ENCODE measurements at regions not wholly inside any gene's neighbourhood (a gene's known extent, or its start where the extent isn't known, plus 50 kb on each side); places are given as distances from the start of the nearest gene placed in this dataset.

DNA sequence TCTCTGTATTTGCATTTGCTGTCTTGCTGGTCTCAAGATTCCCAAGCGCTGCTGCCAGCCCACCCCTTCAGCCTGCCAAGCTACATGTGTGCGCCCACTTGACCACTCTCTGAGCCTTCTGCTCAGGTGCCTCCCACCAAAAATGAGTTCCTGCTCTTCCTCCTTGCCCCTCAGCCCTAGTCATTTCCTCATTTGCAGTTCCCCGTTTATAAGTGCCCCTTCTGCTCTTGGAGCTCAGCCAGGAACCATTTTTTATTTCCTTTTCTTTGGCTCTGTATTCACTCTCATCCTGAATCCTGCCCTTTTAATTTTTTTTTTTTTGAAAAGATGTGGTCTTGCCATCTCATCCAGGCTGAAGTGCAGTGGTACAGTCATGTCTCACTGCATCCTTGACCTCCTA is 406.0 kb upstream of the AMELY start:
- TF ChIP-seq, protein P1, sequence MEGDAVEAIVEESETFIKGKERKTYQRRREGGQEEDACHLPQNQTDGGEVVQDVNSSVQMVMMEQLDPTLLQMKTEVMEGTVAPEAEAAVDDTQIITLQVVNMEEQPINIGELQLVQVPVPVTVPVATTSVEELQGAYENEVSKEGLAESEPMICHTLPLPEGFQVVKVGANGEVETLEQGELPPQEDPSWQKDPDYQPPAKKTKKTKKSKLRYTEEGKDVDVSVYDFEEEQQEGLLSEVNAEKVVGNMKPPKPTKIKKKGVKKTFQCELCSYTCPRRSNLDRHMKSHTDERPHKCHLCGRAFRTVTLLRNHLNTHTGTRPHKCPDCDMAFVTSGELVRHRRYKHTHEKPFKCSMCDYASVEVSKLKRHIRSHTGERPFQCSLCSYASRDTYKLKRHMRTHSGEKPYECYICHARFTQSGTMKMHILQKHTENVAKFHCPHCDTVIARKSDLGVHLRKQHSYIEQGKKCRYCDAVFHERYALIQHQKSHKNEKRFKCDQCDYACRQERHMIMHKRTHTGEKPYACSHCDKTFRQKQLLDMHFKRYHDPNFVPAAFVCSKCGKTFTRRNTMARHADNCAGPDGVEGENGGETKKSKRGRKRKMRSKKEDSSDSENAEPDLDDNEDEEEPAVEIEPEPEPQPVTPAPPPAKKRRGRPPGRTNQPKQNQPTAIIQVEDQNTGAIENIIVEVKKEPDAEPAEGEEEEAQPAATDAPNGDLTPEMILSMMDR (IDR thresholded peaks at IDR 0.05; ENCODE audit: low read depth, low read length, missing control alignments) = no peak

DNA sequence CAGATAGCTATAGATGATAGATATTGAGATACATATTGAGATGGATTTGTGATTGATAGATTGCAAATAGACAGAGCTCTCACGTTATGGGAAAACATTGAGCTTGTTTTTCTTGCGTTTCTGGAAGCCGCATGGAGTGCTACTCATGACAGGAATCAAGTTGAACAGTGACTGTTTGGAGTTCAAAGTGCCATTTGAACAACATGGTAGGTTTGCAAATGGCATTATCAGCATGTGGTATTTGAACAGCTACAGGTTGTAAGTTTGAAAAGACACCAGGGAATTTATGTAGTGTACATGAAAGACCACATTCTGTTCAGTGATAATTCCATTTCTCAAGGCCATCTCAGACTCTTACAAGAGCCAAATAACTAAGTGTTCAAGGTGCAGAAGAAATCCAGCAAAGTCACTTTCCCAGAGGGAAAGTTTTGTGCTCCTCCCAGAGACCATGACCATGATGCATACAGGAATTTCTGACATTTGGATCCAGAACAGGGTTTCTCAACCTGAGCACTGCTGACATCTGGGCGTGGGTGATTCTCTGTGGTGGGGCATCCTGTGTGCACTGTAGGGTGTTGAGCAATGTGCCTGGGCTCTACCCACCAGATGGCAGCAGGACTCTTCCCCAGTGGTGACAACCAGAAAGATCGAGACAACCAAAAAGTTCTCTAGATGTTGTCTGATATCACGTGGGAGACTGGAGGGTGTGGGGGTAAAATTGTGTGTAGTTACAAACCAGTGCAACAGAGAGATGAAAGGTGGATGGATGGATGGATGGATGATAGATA is 399.1 kb upstream of the AMELY start:
- no peak overlapping the region for H3K4me3 ChIP-seq (replicated peaks; ENCODE audit: low read depth, low read length)
- TF ChIP-seq, protein P1 (IDR thresholded peaks at IDR 0.05; ENCODE audit: low read depth, low read length, missing control alignments) = no peak
- no peak for DNase-seq (ENCODE audit: extremely low read depth, low read depth)

More for the DNA sequence above, 406.0 kb upstream of the AMELY start:
- no peak for DNase-seq (ENCODE audit: extremely low read depth, low read depth)
- H3K4me3 ChIP-seq (replicated peaks; ENCODE audit: low read depth, low read length) = no peak overlapping the region

DNA sequence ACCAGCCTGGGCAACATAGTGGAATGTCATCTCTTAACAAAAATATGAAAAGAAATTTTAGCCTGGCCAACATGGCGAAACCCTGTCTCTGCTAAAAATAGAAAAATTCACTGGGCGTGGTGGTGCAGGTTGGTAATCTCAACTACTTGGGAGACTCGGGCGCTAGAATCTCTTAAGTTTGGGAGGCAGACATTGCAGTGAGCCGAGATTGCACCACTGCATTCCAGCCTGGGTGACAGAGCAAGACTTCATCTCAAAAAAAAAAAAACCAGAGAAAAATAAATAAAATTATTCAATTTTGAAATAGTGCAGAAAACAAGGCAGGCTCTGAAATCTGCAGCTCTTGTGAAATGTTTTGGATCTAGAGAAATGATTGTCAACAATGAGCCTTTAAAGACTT is 397.3 kb upstream of the AMELY start:
- TF ChIP-seq, protein P1 (IDR thresholded peaks at IDR 0.05; ENCODE audit: low read depth, low read length, missing control alignments) = no peak
- DNase-seq (ENCODE audit: extremely low read depth, low read depth) = no peak
- H3K4me3 ChIP-seq (replicated peaks; ENCODE audit: low read depth, low read length) = no peak overlapping the region

GRCh38 chrY:7302306-7302705 is 390.8 kb upstream of the AMELY start:
- DNase-seq (ENCODE audit: extremely low read depth, low read depth) = no peak
- H3K4me3 ChIP-seq (replicated peaks; ENCODE audit: low read depth, low read length) = no peak overlapping the region
- TF ChIP-seq, protein P1 (IDR thresholded peaks at IDR 0.05; ENCODE audit: low read depth, low read length, missing control alignments) = no peak

DNA sequence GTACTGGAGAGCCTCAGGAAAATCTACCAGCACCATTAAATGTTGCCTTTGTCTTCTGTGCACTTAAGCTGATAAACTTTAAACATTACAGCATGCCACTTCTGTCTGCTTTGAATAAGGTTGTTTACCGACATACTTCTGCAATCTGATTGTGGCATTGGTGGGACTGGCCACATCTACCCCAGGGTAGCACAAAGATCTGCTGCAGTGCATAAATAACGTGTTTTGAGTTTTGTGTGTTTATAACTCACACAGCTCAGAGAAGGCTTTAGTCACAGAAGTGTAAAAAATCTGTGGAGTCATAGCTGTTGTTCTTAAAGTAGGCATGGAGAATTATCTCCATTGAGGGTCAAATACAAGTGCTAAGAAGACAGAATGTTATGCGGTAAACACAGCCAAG is 388.4 kb upstream of the AMELY start:
- DNase-seq (ENCODE audit: extremely low read depth, low read depth) = no peak
- TF ChIP-seq, protein P1 (IDR thresholded peaks at IDR 0.05; ENCODE audit: low read depth, low read length, missing control alignments) = no peak
- no peak overlapping the region for H3K4me3 ChIP-seq (replicated peaks; ENCODE audit: low read depth, low read length)

DNA sequence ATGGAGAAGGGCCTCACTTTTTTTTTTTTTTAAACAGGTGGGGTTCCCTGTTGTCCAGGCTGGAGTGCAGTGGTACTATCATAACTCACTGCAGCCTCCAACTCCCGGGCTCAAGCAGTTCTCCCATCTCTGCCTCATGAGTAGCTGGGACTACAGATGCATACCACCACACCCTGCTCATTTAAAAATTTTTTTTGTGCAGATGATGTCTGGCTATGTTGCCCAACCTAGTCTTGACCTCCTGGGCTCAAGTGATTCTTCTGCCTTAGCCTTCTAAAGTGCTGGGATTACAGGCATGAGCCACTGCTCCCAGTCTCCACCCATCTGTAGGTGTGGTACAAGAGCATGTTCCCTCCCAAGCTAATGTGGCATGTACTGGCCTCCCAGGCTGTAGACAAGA is 380.6 kb upstream of the AMELY start:
- DNase-seq (ENCODE audit: extremely low read depth, low read depth) = no peak
- TF ChIP-seq, protein P1 (IDR thresholded peaks at IDR 0.05; ENCODE audit: low read depth, low read length, missing control alignments) = no peak
- H3K4me3 ChIP-seq (replicated peaks; ENCODE audit: low read depth, low read length) = no peak overlapping the region
